GM21447 (cell line): ENCODE measurements at regions not wholly inside any gene's neighbourhood (a gene's known extent, or its start where the extent isn't known, plus 50 kb on each side); places are given as distances from the start of the nearest gene placed in this dataset.

Experiments
- ATAC-seq: cut with Tn5 transposase; IDR thresholded peaks from one replicate; pipeline ENCODE4 v1.9.1; 2021; ENCODE audit not compliant: unreplicated experiment

- no peak for ATAC-seq
These were observed 256.0 kb downstream of the DCDC2C start for GRCh38 chr2:3959372-3959771.

- ATAC-seq = no peak
These were observed 256.7 kb downstream of the DCDC2C start for GRCh38 chr2:3960106-3960505.

DNA sequence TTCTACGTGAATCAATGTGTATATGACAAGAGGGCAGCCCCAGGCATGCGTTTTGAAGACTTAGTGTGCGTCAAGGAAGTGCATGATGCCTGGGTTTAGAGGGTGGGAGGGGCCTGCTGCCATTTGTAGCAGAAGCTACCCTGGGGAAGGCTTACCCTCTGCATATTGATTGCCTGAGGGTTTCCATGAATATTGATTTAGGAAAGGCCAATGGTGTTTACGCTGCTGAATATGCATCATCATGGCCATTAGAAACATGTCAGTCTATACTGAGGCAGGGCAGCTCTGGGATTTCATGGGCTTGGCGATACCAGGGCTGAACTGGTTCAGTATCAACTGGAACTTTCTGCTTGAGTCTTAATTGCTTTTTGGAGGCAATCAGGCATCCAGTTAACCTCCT, 259.3 kb downstream of the DCDC2C start:
- ATAC-seq = no peak

- ATAC-seq = no peak
These were observed 261.8 kb downstream of the DCDC2C start for GRCh38 chr2:3965211-3965610.

DNA sequence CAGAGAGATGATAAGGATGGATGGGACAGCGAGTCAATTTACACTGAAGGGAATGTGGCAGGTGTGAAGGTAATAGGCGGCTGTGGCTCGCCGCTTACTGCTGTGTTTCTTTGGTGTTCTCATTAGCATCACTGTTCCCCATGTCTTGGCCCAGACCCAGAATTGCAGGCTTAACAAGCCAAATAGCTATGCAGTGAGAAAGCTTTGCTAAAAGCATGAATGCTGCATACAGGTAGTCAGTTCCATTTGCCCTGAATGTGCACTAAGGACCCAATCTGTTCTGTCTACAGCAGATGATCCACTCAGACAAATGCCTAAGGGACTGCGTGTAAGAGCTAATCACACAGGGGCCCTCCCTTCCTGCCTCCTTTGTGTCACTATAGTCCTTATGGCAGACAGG, 262.6 kb downstream of the DCDC2C start:
- no peak for ATAC-seq

- no peak for ATAC-seq
These were observed 263.1 kb downstream of the DCDC2C start for GRCh38 chr2:3966470-3966869.

DNA sequence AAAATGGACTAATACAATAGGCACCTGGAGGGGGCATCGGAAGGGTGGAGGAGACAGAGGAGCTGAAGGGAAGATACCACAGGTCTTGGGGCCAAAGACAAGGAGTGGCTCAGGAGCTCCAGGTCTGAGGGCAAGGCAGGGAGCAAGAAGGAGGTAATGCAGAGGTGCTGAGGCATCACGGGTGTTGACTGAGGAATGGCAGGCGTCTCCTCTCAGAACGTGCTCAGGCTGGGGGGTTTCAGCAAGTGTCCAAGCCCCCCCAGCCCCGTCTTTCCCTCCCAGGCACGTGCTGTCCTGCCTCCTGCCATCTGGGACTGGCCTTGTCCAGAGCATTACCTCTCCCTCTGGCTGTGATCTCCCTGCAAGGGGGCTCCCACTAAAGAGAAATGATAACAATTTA, 265.4 kb downstream of the DCDC2C start:
- ATAC-seq = no peak

- no peak for ATAC-seq
These were observed 267.6 kb downstream of the DCDC2C start for GRCh38 chr2:3970791-3971651.

- no peak for ATAC-seq
These were observed 268.3 kb downstream of the DCDC2C start for GRCh38 chr2:3971652-3972192.

DNA sequence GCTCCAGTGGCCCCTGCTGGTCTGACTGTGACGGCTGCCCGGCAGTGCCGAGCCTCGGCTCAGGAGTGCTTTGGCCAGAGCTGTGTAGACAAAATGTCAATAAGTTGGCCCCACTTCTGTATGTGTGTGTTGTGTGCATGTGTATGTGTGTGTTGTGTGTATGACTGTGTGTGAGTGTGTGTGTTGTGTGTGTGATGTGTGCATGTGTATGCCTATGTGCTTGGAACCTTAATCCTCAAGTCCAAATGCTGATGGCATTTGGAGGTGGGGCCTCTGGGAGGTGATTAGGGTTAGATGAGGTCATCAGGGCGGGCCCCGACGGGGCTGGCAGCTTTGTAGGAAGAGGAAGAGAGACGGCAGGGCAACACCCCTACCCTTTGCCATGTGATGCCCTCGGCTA, 269.0 kb downstream of the DCDC2C start:
- no peak for ATAC-seq

DNA sequence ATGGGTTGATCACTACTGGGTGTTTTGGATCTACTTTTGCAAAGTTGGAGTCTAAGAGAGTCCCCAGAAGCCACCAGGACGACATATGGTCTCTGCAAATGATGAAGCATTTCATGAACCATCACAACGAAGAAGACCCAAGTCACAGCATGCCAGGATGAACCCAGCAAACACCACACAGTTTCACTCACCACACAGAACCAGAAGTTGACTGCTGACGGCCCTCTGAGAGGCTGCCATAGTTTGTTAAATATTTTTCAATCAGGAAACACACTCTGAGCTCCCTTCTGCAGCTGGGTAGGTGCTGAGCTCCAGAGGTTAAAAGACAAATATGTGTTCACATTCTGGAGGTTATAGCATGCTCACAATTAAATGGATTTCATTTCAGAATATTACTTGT, 271.4 kb downstream of the DCDC2C start:
- no peak for ATAC-seq

- no peak for ATAC-seq
These were observed 278.1 kb downstream of the DCDC2C start for GRCh38 chr2:3981446-3981987.

DNA sequence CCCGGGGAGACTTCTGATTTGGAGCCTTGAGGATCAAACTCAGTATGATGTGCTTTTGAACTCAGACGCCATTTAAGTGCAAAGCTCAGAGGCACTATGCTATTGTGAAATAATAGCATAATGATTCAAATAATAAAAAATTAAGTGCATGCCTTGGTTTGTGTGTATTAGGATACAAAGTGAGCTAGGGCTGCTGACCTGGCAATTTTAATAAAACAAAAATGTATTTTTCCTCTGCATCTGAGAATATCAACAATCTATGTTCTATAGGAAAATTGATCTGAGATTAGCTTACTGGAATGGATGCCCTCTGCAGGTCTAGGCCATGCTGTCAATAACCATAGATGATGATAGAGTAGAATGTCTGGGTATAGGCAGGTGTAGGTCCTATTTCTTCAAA, 278.8 kb downstream of the DCDC2C start:
- ATAC-seq = no peak

GRCh38 chr2:3986063-3986462, 282.7 kb downstream of the DCDC2C start:
- no peak for ATAC-seq

DNA sequence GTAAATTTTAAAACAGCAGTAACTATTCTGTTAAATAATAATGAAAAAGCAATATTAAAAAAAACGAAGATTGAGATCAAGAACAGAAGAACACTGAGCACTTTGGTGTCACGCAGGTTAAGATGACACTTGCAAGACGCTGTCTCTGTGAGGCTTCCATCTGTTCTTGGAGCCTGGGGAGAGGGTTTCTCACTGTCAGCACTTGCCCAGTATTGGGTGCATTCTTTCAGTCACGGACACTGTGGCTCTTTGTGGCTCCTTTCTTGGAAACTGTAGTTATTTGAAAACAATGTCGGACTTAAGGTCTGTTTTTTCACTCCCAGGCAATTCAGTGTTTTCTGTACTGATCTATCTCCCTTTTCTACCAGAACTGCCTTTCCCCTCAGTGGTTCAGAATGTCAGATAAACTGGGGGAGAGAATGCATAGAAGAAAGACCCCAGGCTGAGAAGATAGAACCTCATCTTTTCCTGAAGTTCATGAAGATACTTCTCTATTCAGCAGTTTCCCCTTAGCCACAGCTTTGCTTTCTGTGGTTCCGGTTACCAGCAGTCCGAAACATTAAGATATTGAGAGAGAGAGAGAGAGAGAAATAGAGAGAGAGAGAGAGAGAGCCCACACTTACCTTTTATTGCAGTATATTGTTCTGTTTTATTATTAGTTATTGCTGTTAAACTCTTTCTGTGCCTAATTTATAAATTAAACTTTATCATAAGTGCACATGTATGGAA, 283.3 kb downstream of the DCDC2C start:
- ATAC-seq = no peak

- ATAC-seq = no peak
These were observed 299.5 kb downstream of the DCDC2C start for GRCh38 chr2:4002841-4003403.

DNA sequence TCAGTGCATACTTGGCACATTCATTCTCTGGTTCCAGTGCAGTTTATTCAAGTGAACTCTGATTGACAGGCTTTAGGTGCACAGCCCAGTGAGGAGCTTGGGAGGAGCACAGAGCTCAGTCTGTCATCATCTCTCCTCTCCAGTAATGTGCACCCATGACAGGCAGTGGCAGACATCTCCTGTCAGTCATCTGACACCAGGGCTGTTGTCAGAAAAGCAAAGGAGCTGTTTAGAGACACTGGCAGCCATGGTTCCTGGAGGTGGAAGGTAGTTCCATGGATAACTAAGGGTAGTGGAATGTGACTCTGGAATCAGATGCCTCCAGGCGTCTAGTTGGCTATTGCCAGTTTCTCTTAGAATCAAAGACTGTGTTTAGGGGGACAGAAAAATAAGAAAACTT, 308.8 kb downstream of the DCDC2C start:
- no peak for ATAC-seq

DNA sequence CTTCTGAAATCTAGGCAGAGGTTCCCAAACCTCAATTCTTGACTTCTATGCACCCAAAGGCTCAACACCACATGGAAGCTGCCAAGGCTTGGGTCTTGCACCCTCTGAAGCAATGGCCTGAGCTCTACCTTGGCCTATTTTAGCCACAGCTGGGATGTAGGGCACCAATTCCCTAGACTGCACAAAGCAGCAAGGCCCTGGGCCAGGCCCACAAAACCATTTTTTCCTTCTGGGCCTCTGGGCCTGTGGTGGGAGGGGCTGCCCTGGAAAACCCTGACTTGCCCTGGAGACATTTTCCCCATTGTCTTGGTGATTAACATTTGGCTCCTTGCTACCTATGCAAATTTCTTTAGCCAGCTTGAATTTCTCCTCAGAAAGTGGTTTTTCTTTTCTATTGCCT, 315.2 kb downstream of the DCDC2C start:
- ATAC-seq = no peak

DNA sequence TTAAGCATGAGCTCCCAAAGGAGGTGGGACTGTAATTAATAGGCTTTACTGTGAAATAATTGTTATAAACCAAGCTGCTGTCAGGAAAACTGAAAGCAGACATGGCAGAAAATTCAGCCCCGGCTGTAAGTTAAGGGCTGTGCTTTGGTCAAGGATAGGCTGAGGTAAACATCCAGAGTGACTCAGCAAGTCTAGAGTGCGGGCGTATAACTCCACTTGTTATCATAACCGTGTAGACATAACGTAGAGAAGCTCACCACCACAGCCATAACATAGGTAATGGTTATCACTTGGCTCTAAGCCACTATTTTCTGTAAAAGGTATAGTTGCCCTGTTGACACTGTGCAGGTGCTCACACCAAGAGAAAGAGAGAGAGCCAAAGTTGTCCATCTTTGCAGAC, 316.8 kb downstream of the DCDC2C start:
- no peak for ATAC-seq

GRCh38 chr2:4020649-4021048, 317.3 kb downstream of the DCDC2C start:
- ATAC-seq = no peak

DNA sequence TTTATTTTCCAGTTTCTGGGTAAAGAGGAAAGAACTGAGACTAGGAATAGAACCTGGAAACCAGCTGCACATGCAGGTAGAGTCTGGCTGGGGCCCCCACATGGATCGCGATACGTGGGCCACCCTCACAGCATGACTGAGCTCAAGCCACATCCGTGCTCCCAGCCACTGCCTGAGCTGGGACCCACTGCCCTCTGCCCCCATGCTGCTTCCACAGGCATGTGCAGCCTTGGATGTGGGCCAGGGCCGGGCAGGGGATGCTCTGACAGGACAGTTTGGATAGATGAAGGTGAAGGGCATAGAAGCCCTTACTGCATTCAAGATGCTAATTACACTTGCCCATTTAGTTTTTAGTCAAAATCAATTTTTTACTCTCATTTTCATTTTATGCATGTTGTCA, 321.2 kb downstream of the DCDC2C start:
- no peak for ATAC-seq

- no peak for ATAC-seq
These were observed 325.7 kb downstream of the DCDC2C start for GRCh38 chr2:4029081-4029480.
